RWPE2 (cell line): ENCODE measurements at regions not wholly inside any gene's neighbourhood (a gene's known extent, or its start where the extent isn't known, plus 50 kb on each side); places are given as distances from the start of the nearest gene placed in this dataset.

ENCODE experiments used
- ATAC-seq: fragments of 200-7000 bp; cut with Tn5 transposase; 3 replicates; pipeline ENCODE4 v1.9.1; 2021; ENCODE audit warnings: low read depth
- DNase-seq: peaks from one replicate; pipeline ENCODE4 v3.0.0-alpha.2; 2020; ENCODE audit warnings: low spot score
- H3K27ac ChIP-seq: fragments of 450-650 bp; 2 replicates; pipeline ENCODE4 v1.5.1; 2017; ENCODE audit warnings: mild to moderate bottlenecking; ENCODE audit not compliant: poor library complexity, severe bottlenecking
- H3K27me3 ChIP-seq: fragments of 250-450 bp; sonication (Bioruptor Pico); 2 replicates; pipeline ENCODE4 v1.5.1; 2021; ENCODE audit warnings: mild to moderate bottlenecking, moderate library complexity; ENCODE audit not compliant: insufficient read depth, poor library complexity, severe bottlenecking
- H3K36me3 ChIP-seq: fragments of 250-450 bp; sonication (Bioruptor Pico); 2 replicates; pipeline ENCODE4 v1.5.1; 2020; ENCODE audit warnings: low read depth, mild to moderate bottlenecking, moderate library complexity
- H3K4me1 ChIP-seq: fragments of 250-450 bp; sonication (Bioruptor Pico); 2 replicates; pipeline ENCODE4 v1.5.1; 2021; ENCODE audit warnings: mild to moderate bottlenecking, moderate library complexity; ENCODE audit not compliant: insufficient read depth, poor library complexity, severe bottlenecking
- H3K4me3 ChIP-seq: fragments of 250-450 bp; sonication (Bioruptor Pico); 2 replicates; pipeline ENCODE4 v1.5.1; 2021; ENCODE audit warnings: mild to moderate bottlenecking, moderate library complexity; ENCODE audit not compliant: severe bottlenecking
- H3K9me3 ChIP-seq: fragments of 250-450 bp; sonication (Bioruptor Pico); 2 replicates; pipeline ENCODE4 v1.5.1; 2021; ENCODE audit warnings: mild to moderate bottlenecking, moderate library complexity; ENCODE audit not compliant: severe bottlenecking
- CTCF ChIP-seq: fragments of 450-650 bp; IDR thresholded peaks from one replicate; pipeline ENCODE4 v1.5.1; 2017; ENCODE audit warnings: mild to moderate bottlenecking, moderate library complexity; ENCODE audit not compliant: poor library complexity, severe bottlenecking

GRCh38 chr5:153080940-153081339 lies 409.5 kb upstream of the GRIA1 start:
- Histone ChIP-seq H3K9me3 (no peaks in the 10 kb centered on the region), H3K4me1 (peaks cover 41% of the 10 kb centered on the region), H3K4me3 (no peak overlapping the region), H3K36me3 (no peaks in the 10 kb centered on the region), H3K27me3 (no peaks in the 10 kb centered on the region), H3K27ac (no peak overlapping the region)
- DNase-seq: no peak
- ATAC-seq: no peak
- no peak for TF ChIP-seq CTCF

- DNase-seq (no peak), ATAC-seq (peak; percentile 50)
- H3K36me3 ChIP-seq: no peaks in the 10 kb centered on the region
- H3K9me3 ChIP-seq: no peaks in the 10 kb centered on the region
- no peak for TF ChIP-seq CTCF
- no peak overlapping the region for H3K27ac ChIP-seq
- H3K4me3 ChIP-seq: no peak overlapping the region
- peaks cover 41% of the 10 kb centered on the region for H3K4me1 ChIP-seq
- no peaks in the 10 kb centered on the region for H3K27me3 ChIP-seq
Observed at GRCh38 chr5:153081385-153081784, 409.1 kb upstream of the GRIA1 start.

GRCh38 chr5:153084511-153084910 lies 406.0 kb upstream of the GRIA1 start:
- H3K36me3 ChIP-seq: no peaks in the 10 kb centered on the region
- no peak overlapping the region for H3K4me3 ChIP-seq
- no peaks in the 10 kb centered on the region for H3K9me3 ChIP-seq
- H3K4me1 ChIP-seq: peaks cover 34% of the 10 kb centered on the region
- peak overlapping the region; percentile 77 for H3K27ac ChIP-seq
- ATAC-seq (peak; percentile 95), DNase-seq (no peak)
- H3K27me3 ChIP-seq: no peaks in the 10 kb centered on the region
- no peak for TF ChIP-seq CTCF

GRCh38 chr5:153086486-153086885 lies 404.0 kb upstream of the GRIA1 start:
- ATAC-seq: no peak
- H3K27me3 ChIP-seq: no peaks in the 10 kb centered on the region
- TF ChIP-seq CTCF: no peak
- H3K9me3 ChIP-seq: no peaks in the 10 kb centered on the region
- H3K4me3 ChIP-seq: no peak overlapping the region
- peaks cover 24% of the 10 kb centered on the region for H3K4me1 ChIP-seq
- H3K36me3 ChIP-seq: no peaks in the 10 kb centered on the region
- H3K27ac ChIP-seq: no peak overlapping the region
- DNase-seq: no peak

- Histone ChIP-seq H3K4me1 (peaks cover 18% of the 10 kb centered on the region), H3K27ac (no peak overlapping the region), H3K27me3 (no peaks in the 10 kb centered on the region), H3K9me3 (no peaks in the 10 kb centered on the region), H3K36me3 (no peaks in the 10 kb centered on the region), H3K4me3 (no peak overlapping the region)
- ATAC-seq (no peak), DNase-seq (no peak)
- no peak for TF ChIP-seq CTCF
Observed at GRCh38 chr5:153088538-153088937, 401.9 kb upstream of the GRIA1 start.
